Heart right ventricle (tissue), 16 donors: ENCODE measurements at regions not wholly inside any gene's neighbourhood (a gene's known extent, or its start where the extent isn't known, plus 50 kb on each side); places are given as distances from the start of the nearest gene placed in this dataset.

Source experiments
- ATAC-seq, 8 donors: fragments of 200-7000 bp; cut with Tn5 transposase; one replicate each; pipeline ENCODE4 v1.9.1; 2020; ENCODE audit warnings: mild to moderate bottlenecking in 8 of 8, moderate library complexity in 8 of 8, moderate number of reproducible peaks in 1 of 8
- DNase-seq, 2 donors: peaks; one replicate each; pipeline ENCODE4 v3.0.0-alpha.2; 2020
- H3K27ac ChIP-seq, 10 donors: fragments of 200-600 bp; sonication (generic) in 2 of 10; one replicate each; pipeline versions ENCODE4 v1.5.0 to v1.8.0; 2020 to 2022; ENCODE audit warnings: mild to moderate bottlenecking in 3 of 10
- H3K27me3 ChIP-seq, 7 donors: fragments of 200-600 bp; one replicate each; pipeline ENCODE4 v1.8.0; 2021 to 2022; ENCODE audit warnings: mild to moderate bottlenecking in 2 of 7
- H3K36me3 ChIP-seq, 9 donors: fragments of 200-600 bp; sonication (generic) in 1 of 9; one replicate each; pipeline versions ENCODE4 v1.5.0 to v1.8.0; 2020 to 2022; ENCODE audit warnings: mild to moderate bottlenecking in 2 of 9
- H3K4me1 ChIP-seq, 9 donors: fragments of 200-600 bp; sonication (generic) in 1 of 9; one replicate each; pipeline versions ENCODE4 v1.5.0 to v1.8.0; 2020 to 2022; ENCODE audit warnings: mild to moderate bottlenecking in 4 of 9
- H3K4me3 ChIP-seq, 10 donors: fragments of 200-600 bp; sonication (generic) in 2 of 10; one replicate each; pipeline versions ENCODE4 v1.5.0 to v1.8.0; 2020 to 2022; ENCODE audit warnings: mild to moderate bottlenecking in 7 of 10, moderate library complexity in 2 of 10
- H3K9me3 ChIP-seq, 11 donors: fragments of 200-600 bp in 10 of 11; sonication (generic) in 2 of 11; one replicate each; pipeline versions ENCODE4 v1.5.0 to v1.8.0; 2013 to 2022; ENCODE audit warnings: mild to moderate bottlenecking in 2 of 11, control low read depth in 1 of 11, moderate library complexity in 1 of 11
- CTCF ChIP-seq, 9 donors: fragments of 200-600 bp; sonication (generic) in 2 of 9; IDR thresholded peaks; one replicate each; pipeline versions ENCODE4 v1.5.0 to v1.8.0; 2021 to 2022; ENCODE audit warnings: antibody characterized with exemption in 9 of 9, mild to moderate bottlenecking in 5 of 9, moderate library complexity in 1 of 9
- whole genome bisulfite sequencing, 2 donors: extraction: QIAGEN DNeasy Blood & Tissue Kit; methylation state at CpG; one replicate each; pipeline ENCODE4 v1.1.7; 2013; ENCODE audit warnings: inconsistent platforms in 1 of 2; 5-methylcytosine and 5-hydroxymethylcytosine counted together
- intact Hi-C, 10 donors: fragments of 100-400 bp; cut with DNase I; formaldehyde crosslinking; loops; one replicate each; pipeline versions ENCODE4 v1.11.1 to v1.14.2; 2022
- donor health status: Arrhythmogenic right ventricular cardiomyopathy.
- donor health status: ischemic (EF 13 %, LVEDD 7.1; RV severe dilation, severe dysfunction).
- donor health status: healthy with polysubstance abuse.
- donor health status: DM: no; HTN: yes; CAD: no.
- donor health status: DM: no; HTN: no; CAD: no.
- donor health status: ischemic (EF 25% LVEDD 6.9; RV normal size, moderate dysfunction).
- donor health status: ischemic (EF 25% LVEDD 5.7; RV mildly dilated, moderate dysfunction).
- donor health status: healthy.
- donor health status: DM: yes; HTN: yes; CAD: no.
- donor health status: Ischemic cardiomyopathy.
- donor health status: ischemic (EF 35%, LVEDD 5.7; RV mildly dilated, moderate dysfunction).
- donor health status: nonischemic (EF 11% LVEDD 7.7; RV severe dilation, severe dysfunction).
- donor health status: DM: yes; HTN: yes; CAD: no.
- donor health status: PGD.
- donor health status: ischemic (EF 29% LVEDD 5.4; RV normal size, mild dysfunction).
- donor health status: nonischemic (EF 23%, LVEDD 6.1; RV moderate dilation, normal function).

- Histone ChIP-seq H3K36me3 (no peaks in the 10 kb centered on the region), H3K27me3 (peaks cover 0 to 3% (median 0%) of the 10 kb centered on the region in 7 donors), H3K4me1 (no peaks in the 10 kb centered on the region), H3K27ac (no peak overlapping the region), H3K4me3 (no peak overlapping the region), H3K9me3 (peaks cover 0 to 15% (median 0%) of the 10 kb centered on the region in 11 donors)
- TF ChIP-seq CTCF (IDR thresholded peaks at IDR 0.05), result no peak
- WGBS, 2 donors, result 65 to 73% methylated on average over 3 of the region's 3 CpGs
- intact Hi-C loops, result no loop called here
- ATAC-seq (no peak), DNase-seq (no peak)
Observed at GRCh38 chr2:6393819-6394218, 471.9 kb downstream of the CMPK2 start.

- Histone ChIP-seq H3K4me3 (no peak overlapping the region), H3K27ac (no peak overlapping the region), H3K36me3 (no peaks in the 10 kb centered on the region), H3K27me3 (peaks cover 0 to 3% (median 0%) of the 10 kb centered on the region in 7 donors), H3K4me1 (no peaks in the 10 kb centered on the region), H3K9me3 (peaks cover 0 to 15% (median 0%) of the 10 kb centered on the region in 11 donors)
- no peak for ATAC-seq
- 83 to 92% methylated on average over 2 of the region's 2 CpGs for WGBS, 2 donors
- intact Hi-C loops, result no loop called here
- no peak for TF ChIP-seq CTCF (IDR thresholded peaks at IDR 0.05)
- DNase-seq, result no peak
Observed at GRCh38 chr2:6394276-6394675, 471.4 kb downstream of the CMPK2 start.

GRCh38 chr2:6398421-6398820, 467.3 kb downstream of the CMPK2 start:
- Histone ChIP-seq H3K36me3 (no peaks in the 10 kb centered on the region), H3K4me3 (no peak overlapping the region), H3K4me1 (no peaks in the 10 kb centered on the region), H3K27me3 (no peaks in the 10 kb centered on the region), H3K27ac (no peak overlapping the region), H3K9me3 (peaks cover 0 to 5% (median 0%) of the 10 kb centered on the region in 11 donors)
- no peak for TF ChIP-seq CTCF (IDR thresholded peaks at IDR 0.05)
- DNase-seq (no peak), ATAC-seq (no peak)
- WGBS, 2 donors, result 88 to 92% methylated on average over 2 of the region's 2 CpGs
- intact Hi-C loops, result no loop called here

- H3K4me1 ChIP-seq, result no peaks in the 10 kb centered on the region
- H3K4me3 ChIP-seq, result no peak overlapping the region
- H3K9me3 ChIP-seq, result peaks cover 0 to 10% (median 0%) of the 10 kb centered on the region in 11 donors
- TF ChIP-seq CTCF (IDR thresholded peaks at IDR 0.05), result no peak
- no peaks in the 10 kb centered on the region for H3K27me3 ChIP-seq
- DNase-seq (no peak), ATAC-seq (no peak)
- 71 to 76% methylated on average over 3 of the region's 3 CpGs for WGBS, 2 donors
- H3K36me3 ChIP-seq, result no peaks in the 10 kb centered on the region
- no peak overlapping the region for H3K27ac ChIP-seq
- intact Hi-C loops, result no loop called here
Observed at GRCh38 chr2:6401301-6401700, 464.4 kb downstream of the CMPK2 start.
